HG03280 (cell line): ENCODE measurements at regions not wholly inside any gene's neighbourhood (a gene's known extent, or its start where the extent isn't known, plus 50 kb on each side); places are given as distances from the start of the nearest gene placed in this dataset.
"Not testable (repeated sequence)": the region's sequence is repeated elsewhere in the genome, so short reads cannot be mapped to it uniquely, and the experiment has no call there.

Source experiments
- ATAC-seq: cut with Tn5 transposase; IDR thresholded peaks from one replicate; pipeline ENCODE4 v1.9.1; 2021; ENCODE audit warnings: mild to moderate bottlenecking, moderate library complexity; ENCODE audit not compliant: unreplicated experiment

GRCh38 chr22:48425641-48426040, 1402.0 kb downstream of the BRD1 start:
- no peak for ATAC-seq

GRCh38 chr22:48425091-48425506, 1402.6 kb downstream of the BRD1 start:
- no peak for ATAC-seq

- ATAC-seq: no peak
Observed at GRCh38 chr22:48424661-48425060, 1403.0 kb downstream of the BRD1 start.

GRCh38 chr22:48424201-48424627, 1403.5 kb downstream of the BRD1 start:
- no peak for ATAC-seq

GRCh38 chr22:48423481-48423911, 1404.2 kb downstream of the BRD1 start:
- ATAC-seq: no peak

- ATAC-seq: no peak
Observed at GRCh38 chr22:48422900-48423480, 1404.7 kb downstream of the BRD1 start.

GRCh38 chr22:48418831-48419230, 1408.8 kb downstream of the BRD1 start:
- ATAC-seq: no peak

- no peak for ATAC-seq
Observed at GRCh38 chr22:48417225-48418070, 1410.2 kb downstream of the BRD1 start.

- no peak for ATAC-seq
Observed at GRCh38 chr22:48416396-48417224, 1411.1 kb downstream of the BRD1 start.

GRCh38 chr22:48415520-48415919, 1412.2 kb downstream of the BRD1 start:
- no peak for ATAC-seq

- no peak for ATAC-seq
Observed at GRCh38 chr22:48414651-48415050, 1413.0 kb downstream of the BRD1 start.

- ATAC-seq: not testable (repeated sequence)
Observed at GRCh38 chr22:48412931-48413330, 1414.7 kb downstream of the BRD1 start.

- ATAC-seq: no peak
Observed at GRCh38 chr22:48410536-48410935, 1417.1 kb downstream of the BRD1 start.

GRCh38 chr22:48407256-48407955, 1420.3 kb downstream of the BRD1 start:
- no peak for ATAC-seq

- ATAC-seq: no peak
Observed at GRCh38 chr22:48406161-48406560, 1421.5 kb downstream of the BRD1 start.

- ATAC-seq: no peak
Observed at GRCh38 chr22:48405741-48406140, 1421.9 kb downstream of the BRD1 start.

GRCh38 chr22:48404801-48405447, 1422.7 kb downstream of the BRD1 start:
- no peak for ATAC-seq

- no peak for ATAC-seq
Observed at GRCh38 chr22:48403521-48404403, 1423.9 kb downstream of the BRD1 start.

- ATAC-seq: no peak
Observed at GRCh38 chr22:48402591-48403031, 1425.1 kb downstream of the BRD1 start.
